ENCODE measurements at regions not wholly inside any gene's neighbourhood (a gene's known extent, or its start where the extent isn't known, plus 50 kb on each side); places are given as distances from the start of the nearest gene placed in this dataset.

DNA sequence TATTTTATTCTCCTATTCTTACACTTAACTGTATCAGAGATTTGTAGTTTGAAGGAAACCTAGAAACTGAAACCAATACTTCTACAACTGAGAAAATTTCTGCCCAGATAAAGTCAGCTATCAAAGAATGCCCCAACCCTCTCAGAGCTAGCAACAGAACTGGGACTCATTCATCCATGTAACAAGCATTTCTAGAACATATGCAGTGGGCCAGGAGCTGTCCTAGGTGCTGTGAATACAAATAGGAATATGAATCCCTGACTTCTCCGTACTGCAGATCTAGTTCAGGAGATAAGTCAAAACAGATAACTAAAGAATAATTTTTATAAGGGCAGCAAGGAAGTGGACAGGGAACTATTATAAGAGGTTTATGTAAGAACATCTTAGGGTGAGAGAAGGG lies 654.1 kb upstream of the NOX3 start:
- DNase-seq, result no peak

GRCh38 chr6:156107624-156108101 lies 652.0 kb upstream of the NOX3 start:
- peak; percentile 66 for DNase-seq

GRCh38 chr6:156102129-156102528 lies 646.5 kb upstream of the NOX3 start:
- no peak for DNase-seq

DNA sequence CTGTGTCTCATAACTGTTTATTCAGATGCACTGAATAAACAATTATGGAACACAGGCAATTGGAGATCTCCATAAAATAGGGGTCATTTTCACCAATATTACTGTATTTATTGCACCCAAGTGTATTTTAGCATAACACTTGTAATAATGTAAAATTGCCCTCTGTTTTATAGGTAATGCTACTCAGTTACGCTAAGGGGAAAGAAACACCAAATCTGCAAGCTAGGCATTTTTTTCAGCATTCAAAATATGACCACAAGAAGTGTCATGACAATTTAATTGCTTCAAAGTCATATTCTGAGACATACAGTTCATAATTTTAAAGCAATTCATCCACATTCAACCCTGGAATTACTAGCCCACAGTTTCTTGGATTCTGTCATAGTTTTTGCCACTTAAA lies 643.2 kb upstream of the NOX3 start:
- DNase-seq, result no peak

GRCh38 chr6:156087487-156087886 lies 631.8 kb upstream of the NOX3 start:
- no peak for DNase-seq

GRCh38 chr6:156082012-156082411 lies 626.4 kb upstream of the NOX3 start:
- DNase-seq, result no peak

DNA sequence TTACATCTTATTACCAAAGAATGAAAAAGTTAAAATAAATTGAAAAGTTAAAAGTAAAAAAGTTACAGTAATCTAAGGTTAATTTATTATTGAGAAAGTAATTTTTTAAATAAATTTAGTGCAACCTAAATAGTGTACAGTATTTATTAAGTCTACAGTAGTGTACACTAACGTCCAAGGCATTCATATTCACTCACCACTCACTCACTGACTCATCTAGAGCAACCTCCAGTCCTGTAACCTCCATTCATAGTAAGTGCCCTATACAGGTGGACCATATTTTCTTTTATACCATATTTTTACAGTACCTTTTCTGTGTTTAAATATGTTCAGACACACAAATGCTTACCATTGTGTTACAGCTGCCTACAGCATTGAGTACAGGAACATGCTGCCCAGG lies 624.7 kb upstream of the NOX3 start:
- DNase-seq, result no peak

DNA sequence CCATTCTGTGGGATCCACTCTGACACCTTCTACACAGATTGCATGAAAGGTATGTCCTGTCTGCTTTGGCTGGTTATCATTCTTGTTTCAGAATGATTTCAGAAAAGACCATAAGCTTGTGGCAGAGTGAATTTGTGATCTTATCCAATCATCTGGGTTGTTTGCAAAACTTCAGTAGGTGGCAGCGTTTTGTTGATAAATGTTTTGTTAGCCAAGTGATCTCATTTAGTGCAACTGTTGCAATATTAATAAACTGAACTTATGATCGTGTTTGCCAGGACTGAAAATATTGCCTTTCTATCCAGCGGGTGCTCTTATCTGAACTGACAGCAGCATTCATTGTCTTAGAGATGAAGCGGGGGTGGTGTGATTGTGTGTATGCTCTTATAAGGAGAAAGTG lies 613.2 kb upstream of the NOX3 start:
- DNase-seq, result no peak

GRCh38 chr6:156065849-156066248 lies 610.2 kb upstream of the NOX3 start:
- DNase-seq, result no peak

DNA sequence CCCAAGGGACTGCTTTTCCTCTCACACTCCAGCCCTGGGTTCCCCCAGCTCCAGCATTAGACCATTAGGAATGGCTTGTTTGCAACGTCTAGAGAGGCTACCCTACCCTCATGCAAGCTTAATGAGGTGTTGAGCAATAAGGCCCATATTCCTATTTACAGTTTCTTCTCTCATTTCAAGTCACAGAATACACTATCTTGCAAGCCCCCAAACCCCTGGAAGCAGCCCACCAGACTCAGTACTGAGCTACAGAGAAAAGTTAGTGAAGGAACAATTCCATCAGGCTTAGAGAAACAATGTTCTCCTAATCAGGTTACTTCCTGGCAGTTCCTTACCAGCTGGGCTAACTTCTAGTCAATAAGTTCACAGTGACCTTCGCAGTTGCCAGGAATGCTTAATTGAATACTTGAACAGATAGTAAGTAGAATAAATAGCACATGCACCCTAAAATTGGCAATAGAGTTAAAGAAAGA lies 606.5 kb upstream of the NOX3 start:
- no peak for DNase-seq

DNA sequence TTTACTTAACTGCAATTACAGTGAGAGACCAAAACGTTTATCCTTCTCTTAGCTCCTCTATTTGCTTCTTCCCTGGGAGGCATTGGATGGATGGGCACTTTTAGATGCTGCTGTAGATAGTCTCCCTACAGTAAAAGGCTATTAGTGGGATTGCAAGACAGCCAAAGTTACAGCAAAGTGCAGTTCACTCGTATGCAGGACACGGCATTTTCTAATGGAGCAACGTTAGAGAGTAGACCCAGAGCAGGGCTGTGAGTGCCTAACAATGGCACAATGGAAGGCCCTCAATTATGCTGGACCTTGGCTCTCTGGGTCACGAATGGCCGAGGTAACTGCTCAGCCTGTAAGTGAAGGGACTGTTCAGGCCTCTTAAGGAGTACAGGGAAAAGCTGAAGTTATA lies 605.8 kb upstream of the NOX3 start:
- DNase-seq, result no peak

- DNase-seq, result no peak
These were observed 604.4 kb upstream of the NOX3 start for GRCh38 chr6:156060013-156060412.

GRCh38 chr6:156058356-156058755 lies 602.7 kb upstream of the NOX3 start:
- no peak for DNase-seq

GRCh38 chr6:156057869-156058268 lies 602.2 kb upstream of the NOX3 start:
- DNase-seq, result no peak

DNA sequence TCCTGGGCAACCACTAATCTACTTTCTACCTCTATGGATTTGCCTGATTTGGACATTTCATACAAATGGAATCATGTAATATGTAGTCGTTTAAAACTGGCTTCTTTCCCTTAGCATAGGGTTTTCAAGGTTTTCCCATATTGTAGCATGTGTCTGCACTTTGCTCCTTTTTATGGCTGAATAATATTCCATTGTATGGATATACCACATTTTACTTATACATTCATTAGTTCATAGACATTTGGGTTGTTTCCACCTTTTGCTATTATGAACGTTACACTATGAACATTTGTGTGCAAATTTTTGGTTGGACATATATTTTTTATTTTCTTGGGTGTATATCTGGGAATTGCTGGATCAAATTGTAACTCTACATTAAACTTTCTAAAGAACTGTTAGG lies 600.4 kb upstream of the NOX3 start:
- no peak for DNase-seq

DNA sequence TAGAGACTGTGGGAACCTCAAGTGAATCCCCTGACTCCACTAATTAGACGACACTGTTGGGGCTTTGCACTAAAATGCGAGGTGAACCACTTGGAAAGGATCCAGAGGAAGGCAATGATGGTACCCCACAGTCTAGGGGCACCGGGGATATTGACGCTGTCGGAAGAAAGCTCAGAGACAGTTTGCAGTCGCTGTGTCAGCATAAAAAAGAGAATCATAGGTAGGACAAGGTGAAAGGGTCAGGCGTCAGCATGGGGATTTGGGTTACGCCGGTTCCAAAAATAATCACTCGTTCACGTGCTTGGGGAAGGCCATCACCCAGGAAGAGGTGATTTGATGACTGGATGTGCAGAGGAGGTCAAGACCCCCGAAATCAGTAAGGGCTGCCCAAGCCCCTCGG lies 598.0 kb upstream of the NOX3 start:
- no peak for DNase-seq

- no peak for DNase-seq
These were observed 591.3 kb upstream of the NOX3 start for GRCh38 chr6:156046841-156047449.

- DNase-seq, result no peak
These were observed 590.6 kb upstream of the NOX3 start for GRCh38 chr6:156046268-156046665.

GRCh38 chr6:156045401-156046267 lies 590.0 kb upstream of the NOX3 start:
- DNase-seq, result no peak

DNA sequence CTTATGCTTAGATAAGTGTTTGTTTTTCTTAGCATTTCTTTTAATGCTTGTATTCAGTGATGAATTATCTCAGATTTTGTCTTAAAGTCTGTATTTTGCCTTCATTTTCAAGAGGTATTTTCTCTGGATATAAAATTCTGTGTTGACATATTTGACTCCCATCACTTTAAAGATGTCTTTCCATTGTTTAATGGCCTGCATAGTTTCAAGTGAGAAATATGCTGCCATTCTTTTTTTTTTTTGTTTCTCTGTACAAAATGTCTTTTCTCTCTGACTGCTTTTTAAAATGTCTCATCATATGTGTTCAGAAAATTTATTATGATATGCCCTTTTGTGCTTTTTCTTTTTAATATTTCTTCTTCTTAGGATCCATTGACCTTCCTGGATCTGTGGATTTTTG lies 578.0 kb upstream of the NOX3 start:
- DNase-seq, result no peak

GRCh38 chr6:156031516-156031915 lies 575.9 kb upstream of the NOX3 start:
- DNase-seq, result no peak

GRCh38 chr6:156030053-156030452 lies 574.4 kb upstream of the NOX3 start:
- DNase-seq, result no peak

GRCh38 chr6:156029286-156029985 lies 573.8 kb upstream of the NOX3 start:
- no peak for DNase-seq

Measured in NCI-H345 (cell line).